HG03175 (cell line): ENCODE measurements at regions not wholly inside any gene's neighbourhood (a gene's known extent, or its start where the extent isn't known, plus 50 kb on each side); places are given as distances from the start of the nearest gene placed in this dataset.

Source experiments
- ATAC-seq: cut with Tn5 transposase; IDR thresholded peaks from one replicate; pipeline ENCODE4 v1.9.1; 2021; ENCODE audit warnings: mild to moderate bottlenecking, moderate library complexity; ENCODE audit not compliant: unreplicated experiment

- ATAC-seq: no peak
Observed at GRCh38 chr6:156725712-156726111, 51.5 kb upstream of the ARID1B start.

- peak; percentile 52 for ATAC-seq
Observed at GRCh38 chr6:156720691-156721685, 56.2 kb upstream of the ARID1B start.

GRCh38 chr6:156719720-156720563, 57.2 kb upstream of the ARID1B start:
- peak; percentile 81 for ATAC-seq

- ATAC-seq: no peak
Observed at GRCh38 chr6:156719395-156719719, 57.8 kb upstream of the ARID1B start.

GRCh38 chr6:156718647-156719394, 58.4 kb upstream of the ARID1B start:
- ATAC-seq: no peak

- ATAC-seq: no peak
Observed at GRCh38 chr6:156717542-156717941, 59.6 kb upstream of the ARID1B start.

- ATAC-seq: no peak
Observed at GRCh38 chr6:156715839-156716238, 61.3 kb upstream of the ARID1B start.

GRCh38 chr6:156713548-156713947, 63.6 kb upstream of the ARID1B start:
- ATAC-seq: no peak

- no peak for ATAC-seq
Observed at GRCh38 chr6:156710479-156710878, 66.7 kb upstream of the ARID1B start.

- no peak for ATAC-seq
Observed at GRCh38 chr6:156707818-156708217, 69.4 kb upstream of the ARID1B start.

GRCh38 chr6:156703719-156704118, 73.5 kb upstream of the ARID1B start:
- ATAC-seq: no peak

GRCh38 chr6:156701966-156702365, 75.2 kb upstream of the ARID1B start:
- no peak for ATAC-seq

- ATAC-seq: no peak
Observed at GRCh38 chr6:156700440-156701057, 76.6 kb upstream of the ARID1B start.

- no peak for ATAC-seq
Observed at GRCh38 chr6:156699935-156700334, 77.2 kb upstream of the ARID1B start.

- peak; percentile 40 for ATAC-seq
Observed at GRCh38 chr6:156699017-156699421, 78.2 kb upstream of the ARID1B start.

GRCh38 chr6:156698239-156699016, 78.8 kb upstream of the ARID1B start:
- ATAC-seq: peak; percentile 79

GRCh38 chr6:156697225-156697830, 79.8 kb upstream of the ARID1B start:
- peak; percentile 36 for ATAC-seq

GRCh38 chr6:156695742-156696141, 81.4 kb upstream of the ARID1B start:
- ATAC-seq: no peak

GRCh38 chr6:156694679-156695078, 82.5 kb upstream of the ARID1B start:
- no peak for ATAC-seq
